GM19452 (cell line): ENCODE measurements at regions not wholly inside any gene's neighbourhood (a gene's known extent, or its start where the extent isn't known, plus 50 kb on each side); places are given as distances from the start of the nearest gene placed in this dataset.
A peak's percentile ranks its signal among the peaks of the same experiment; 100 is the strongest.
"Not testable (repeated sequence)": the region's sequence is repeated elsewhere in the genome, so short reads cannot be mapped to it uniquely, and the experiment has no call there.

ENCODE experiments used
- ATAC-seq: cut with Tn5 transposase; IDR thresholded peaks from one replicate; pipeline ENCODE4 v1.9.1; 2021; ENCODE audit not compliant: unreplicated experiment

DNA sequence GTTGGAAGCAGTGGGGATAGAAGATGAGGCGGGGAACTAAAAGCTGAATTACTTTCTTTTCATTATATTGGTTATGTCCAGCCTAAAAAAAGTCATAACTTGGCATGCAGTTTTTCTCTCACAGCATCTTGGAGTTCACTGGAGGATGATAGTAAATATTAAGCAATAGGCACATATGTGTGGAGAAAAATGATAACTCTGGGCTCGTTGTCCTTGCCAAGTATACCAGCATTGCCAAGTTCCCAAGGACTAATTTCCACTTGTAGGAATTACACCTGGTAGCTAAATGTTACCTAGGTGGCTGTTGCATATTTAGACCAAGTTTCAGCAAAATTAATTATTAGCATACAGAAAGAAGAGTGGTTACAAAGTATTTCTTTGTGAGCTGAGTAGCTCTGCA lies 1007.6 kb downstream of the ANKRD7 start:
- no peak for ATAC-seq

DNA sequence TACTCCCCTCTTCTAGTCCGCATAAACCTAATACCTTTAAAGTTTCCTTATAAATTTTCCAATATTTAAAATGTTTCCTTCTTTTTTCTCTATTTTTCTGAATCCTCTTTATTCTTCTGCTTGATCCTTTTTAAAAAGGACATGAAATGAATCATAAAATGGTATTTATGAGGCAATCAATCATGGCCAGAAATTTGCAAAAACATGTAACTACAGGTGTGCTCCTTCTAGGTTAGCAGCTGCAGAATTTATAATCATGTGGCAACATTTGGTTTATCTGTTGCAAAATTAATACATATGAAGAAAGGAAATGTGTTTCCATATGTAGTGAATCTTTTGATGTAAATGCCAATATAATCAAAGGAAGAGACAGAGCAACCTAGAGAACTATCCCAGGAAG lies 1008.5 kb downstream of the ANKRD7 start:
- ATAC-seq = no peak

DNA sequence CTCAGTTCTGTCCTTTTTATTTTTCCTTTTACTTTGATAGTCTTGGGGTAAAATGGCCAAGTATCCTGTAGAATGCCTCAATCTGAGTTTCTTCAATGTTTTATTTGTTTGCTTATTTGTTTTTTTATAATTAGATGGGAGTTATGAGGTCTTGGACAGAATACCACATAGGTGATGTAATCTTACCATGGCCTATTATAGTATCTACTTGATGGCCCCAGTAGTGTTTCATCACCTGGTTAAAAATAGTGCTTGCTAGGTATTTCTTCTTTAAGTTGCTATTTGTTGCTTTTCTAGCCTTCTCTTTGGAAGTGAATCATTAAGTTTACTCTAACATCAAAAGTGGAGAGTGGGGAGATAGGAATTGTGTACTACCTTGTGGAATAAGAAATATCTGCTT lies 1020.0 kb upstream of the KCND2 start:
- no peak for ATAC-seq

- no peak for ATAC-seq
These were observed 1018.2 kb upstream of the KCND2 start for GRCh38 chr7:119254742-119255141.

GRCh38 chr7:119256001-119256400 lies 1017.0 kb upstream of the KCND2 start:
- no peak for ATAC-seq

DNA sequence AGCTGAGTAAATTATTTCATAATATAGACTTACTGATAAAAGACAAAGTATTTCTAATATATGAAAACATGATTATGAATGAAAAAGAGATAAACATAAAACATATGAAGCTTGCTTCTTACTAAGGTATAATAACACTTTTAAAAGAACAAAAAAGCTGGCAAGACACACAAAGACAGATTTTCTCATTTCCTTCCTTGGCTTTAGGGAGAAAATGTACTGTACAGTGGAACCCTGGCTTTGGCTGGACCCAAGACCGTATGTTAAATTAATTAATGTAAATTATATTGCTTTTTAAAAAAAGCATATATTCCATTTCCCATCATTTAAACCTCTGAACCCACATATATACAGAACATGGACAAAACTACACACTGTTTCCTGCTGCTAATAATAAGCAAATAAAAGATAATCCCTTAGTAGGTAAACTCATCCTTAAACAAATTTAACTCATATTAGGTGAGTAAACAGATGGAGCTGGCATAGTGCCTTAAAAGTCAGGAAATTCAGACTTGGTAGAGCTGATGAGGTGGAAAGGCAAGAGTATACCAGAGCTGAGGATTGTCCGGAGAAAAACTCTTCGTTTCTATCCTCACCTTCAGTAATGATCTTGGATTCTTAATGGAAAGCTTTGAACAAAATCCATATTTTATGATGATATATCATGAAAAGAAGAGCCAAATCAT lies 1016.4 kb upstream of the KCND2 start:
- no peak for ATAC-seq

- ATAC-seq = not testable (repeated sequence)
These were observed 1006.2 kb upstream of the KCND2 start for GRCh38 chr7:119266790-119267189.

DNA sequence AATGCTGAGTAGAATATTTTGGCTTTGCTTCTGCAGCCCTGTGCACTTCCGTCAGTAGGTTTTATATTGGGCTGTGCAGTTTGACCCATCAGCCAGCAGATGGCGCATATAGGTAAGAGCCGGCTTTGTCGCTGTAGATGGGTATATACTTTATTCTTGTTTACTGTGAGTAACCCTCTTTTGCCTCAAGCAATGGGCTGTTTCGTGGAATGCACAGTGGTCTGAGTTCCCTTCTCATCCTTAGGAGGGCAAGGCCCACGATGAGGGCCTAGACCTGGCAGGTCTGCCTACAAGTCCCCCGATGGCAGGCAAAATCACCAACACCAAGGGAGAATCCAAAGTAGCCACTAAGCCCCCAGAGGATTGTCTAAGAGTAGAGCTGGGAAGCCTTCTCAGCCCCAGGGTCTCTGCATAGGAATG lies 1002.9 kb upstream of the KCND2 start:
- peak; percentile 96 for ATAC-seq

DNA sequence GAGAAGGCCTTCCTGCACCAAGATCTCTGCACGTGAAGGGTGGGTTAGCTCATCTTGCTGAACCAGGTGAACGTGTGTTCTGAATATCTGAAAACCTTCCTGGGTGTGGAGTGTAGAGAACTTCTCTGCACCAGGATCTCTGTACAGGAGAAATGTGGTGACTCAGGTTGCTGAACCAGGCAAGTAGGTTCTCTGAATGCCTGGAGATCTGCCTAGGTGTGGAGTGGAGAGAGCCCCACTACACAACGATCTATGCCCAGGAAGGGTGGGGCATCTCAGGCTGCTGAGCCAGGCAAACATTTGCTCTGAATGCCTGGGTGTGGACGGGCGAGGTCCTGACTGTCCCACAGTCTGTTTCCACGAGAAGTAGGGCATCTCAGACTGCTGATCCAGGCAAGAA lies 1002.3 kb upstream of the KCND2 start:
- peak; percentile 21 for ATAC-seq

GRCh38 chr7:119271147-119271779 lies 1001.7 kb upstream of the KCND2 start:
- ATAC-seq = peak; percentile 9

DNA sequence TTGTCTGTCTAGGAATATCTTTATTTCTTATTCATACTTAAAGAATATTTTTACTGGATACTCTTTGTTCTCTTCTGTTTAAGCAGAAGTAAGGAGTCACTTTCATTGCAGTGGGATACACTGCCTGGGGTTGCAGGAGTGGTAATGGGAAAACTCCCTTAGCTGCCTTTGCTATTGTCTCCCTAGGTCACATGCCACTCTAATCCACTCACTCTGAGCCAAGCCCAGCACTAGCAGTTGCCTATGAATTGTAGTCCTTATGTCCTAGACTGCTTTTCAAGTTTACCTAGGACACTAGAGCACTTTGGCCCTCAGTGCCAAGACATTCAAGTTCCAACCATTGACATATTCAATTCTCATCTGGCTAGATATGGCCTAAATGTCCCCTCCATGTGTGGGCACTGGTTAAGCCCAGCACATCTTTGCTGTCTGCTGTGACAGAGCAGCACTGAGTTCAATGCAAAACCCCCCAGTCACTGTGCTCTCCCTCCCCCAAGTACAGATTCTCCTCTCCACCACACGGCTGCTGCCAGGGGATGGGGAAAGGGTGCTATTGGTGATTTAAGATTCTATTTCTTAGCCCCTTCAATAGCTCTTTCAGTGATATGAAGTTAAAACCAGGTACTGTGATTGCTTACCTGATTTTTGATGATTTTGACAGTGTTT lies 991.7 kb upstream of the KCND2 start:
- ATAC-seq = no peak

DNA sequence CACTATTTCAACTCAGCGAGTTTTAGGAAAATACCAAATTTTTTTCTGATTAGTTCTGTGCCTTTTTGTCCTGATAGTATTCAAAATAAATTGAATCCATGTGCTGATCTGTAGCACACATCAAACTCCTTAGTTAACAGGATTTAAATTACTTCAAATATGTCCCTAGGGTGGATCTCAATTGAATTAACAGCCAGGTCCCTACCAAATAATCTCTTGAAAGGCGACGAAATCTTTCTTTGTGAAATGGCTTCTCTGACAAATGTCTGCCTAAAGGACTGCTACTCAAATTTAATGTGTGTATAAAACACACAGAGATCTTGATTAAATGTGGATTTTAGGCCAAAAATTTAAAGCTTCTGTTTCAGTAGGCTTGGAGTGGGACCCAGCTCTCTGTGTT lies 989.6 kb upstream of the KCND2 start:
- no peak for ATAC-seq

DNA sequence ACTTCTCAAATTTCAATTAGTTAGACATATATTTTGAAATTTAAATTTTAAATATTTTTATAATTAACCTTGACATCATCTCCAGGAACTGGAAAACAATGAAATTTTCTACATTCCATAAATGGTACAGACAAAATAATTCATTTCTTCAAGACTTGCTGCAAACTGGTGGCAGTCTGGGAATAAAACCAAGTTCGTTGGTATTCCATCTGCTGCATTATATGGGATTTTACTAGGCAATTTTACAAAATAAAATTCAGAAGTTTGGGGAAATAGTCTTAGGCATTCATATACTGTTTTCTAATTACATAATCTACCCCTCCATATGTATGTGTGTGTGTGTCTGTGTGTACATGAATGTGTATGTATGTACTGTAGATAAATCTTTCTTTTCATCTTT lies 984.6 kb upstream of the KCND2 start:
- no peak for ATAC-seq

- not testable (repeated sequence) for ATAC-seq
These were observed 972.6 kb upstream of the KCND2 start for GRCh38 chr7:119300341-119300740.

DNA sequence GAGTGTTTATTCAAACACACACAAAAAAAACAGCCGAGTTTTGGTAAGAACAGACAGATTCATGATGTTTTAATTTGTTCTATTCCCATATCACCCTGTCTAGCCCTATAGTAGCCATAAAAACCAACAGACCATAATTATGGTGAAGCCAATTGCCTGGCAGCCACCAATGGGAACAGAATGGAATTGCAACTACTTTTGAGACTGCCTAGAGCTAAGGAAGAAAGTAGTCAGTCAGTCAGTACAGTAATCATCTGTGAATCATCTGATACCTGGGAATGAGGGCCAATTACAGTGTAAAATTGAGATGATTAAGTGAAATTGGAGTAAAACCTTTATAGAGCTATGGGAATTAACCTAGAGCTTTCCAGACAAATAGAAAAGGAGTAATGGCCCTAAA lies 952.7 kb upstream of the KCND2 start:
- ATAC-seq = no peak

DNA sequence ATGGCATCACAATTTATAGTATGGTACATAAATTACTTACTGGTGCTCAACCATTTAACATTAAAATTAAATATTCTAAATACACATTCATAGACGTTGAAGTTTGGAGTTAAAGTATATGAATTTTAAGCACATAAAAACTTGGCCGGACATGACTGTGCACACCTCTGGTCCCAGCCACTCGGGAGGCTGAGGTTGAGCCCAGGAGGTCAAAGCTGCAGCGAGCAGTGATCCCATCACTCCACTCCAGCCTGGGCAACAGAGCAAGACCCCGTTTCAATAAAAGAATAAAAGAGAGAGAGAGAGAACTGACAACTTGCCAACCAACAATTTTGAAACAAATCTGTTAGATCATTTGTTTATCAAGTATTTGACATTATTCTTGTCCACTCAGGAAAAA lies 943.3 kb upstream of the KCND2 start:
- ATAC-seq = no peak

DNA sequence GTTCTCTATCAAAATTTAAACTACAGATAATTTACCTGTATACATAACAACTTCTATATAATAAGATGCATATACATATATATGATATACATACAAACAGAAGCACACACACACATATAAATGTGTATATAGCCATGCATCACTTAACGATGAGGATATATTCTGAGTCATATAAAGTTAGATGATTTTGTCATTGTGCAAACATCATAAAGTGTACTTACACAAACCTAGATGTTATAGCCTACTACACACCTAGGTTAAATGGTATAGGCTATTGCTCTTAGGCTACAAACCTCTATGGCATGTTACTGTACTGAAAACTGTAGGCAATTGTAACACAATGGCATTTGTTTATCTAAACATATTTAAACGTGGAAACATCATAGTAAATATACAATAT lies 937.6 kb upstream of the KCND2 start:
- no peak for ATAC-seq

DNA sequence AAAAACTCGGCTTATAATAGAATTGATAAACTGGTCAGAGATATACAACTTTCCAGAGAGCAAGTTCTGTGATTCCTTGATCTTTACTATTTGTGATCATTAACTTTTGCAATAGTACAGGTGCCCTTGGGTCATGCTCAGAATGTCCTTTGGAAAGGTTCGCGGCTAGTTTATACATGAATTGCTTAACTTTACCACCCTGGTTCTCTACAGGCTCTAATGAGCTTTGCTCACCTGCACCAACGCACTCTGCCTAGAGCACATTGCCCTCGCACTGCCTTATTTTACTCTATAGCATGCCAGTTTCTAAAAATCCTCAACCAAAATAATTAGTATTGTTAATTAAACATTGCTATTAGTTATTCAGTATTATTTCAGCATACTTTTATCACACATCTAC lies 931.2 kb upstream of the KCND2 start:
- no peak for ATAC-seq

GRCh38 chr7:119343289-119343688 lies 929.7 kb upstream of the KCND2 start:
- no peak for ATAC-seq

GRCh38 chr7:119344466-119344865 lies 928.5 kb upstream of the KCND2 start:
- no peak for ATAC-seq

- ATAC-seq = no peak
These were observed 924.5 kb upstream of the KCND2 start for GRCh38 chr7:119348491-119348890.

DNA sequence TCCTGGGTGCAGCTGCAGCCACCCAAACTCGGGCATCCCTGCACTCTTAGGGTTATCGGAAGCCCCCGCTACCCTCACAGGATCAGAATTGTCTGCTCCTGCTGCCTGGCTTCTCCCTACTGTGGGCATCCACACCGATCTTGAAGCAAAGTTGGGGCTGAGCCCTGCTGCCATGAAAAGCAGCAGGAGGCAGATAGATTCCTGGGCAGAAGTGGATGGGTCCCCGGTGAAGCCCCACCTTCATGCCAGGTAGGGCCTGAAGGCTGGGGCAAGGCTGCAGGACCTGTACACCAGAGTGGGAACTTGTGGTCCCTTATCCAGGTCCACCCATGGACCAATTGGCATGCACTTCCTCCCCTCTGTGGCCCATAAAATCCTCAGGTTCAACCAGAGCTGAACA lies 922.6 kb upstream of the KCND2 start:
- no peak for ATAC-seq
